SK-N-SH (cell line): ENCODE measurements at regions not wholly inside any gene's neighbourhood (a gene's known extent, or its start where the extent isn't known, plus 50 kb on each side); places are given as distances from the start of the nearest gene placed in this dataset.

Experiments
- CTCF ChIA-PET: fragments of 300-600, 350-600 bp; formaldehyde crosslinking; extraction: SDS; loops from one replicate; lab custom pipeline; 2021; lab: Yijun Ruan, JAX
- POLR2A ChIA-PET: fragments of 350-600 bp; sonication (Branson Sonifier 250); formaldehyde crosslinking; extraction: SDS; loops from one replicate; lab custom pipeline; 2020; ENCODE audit warnings: antibody characterized with exemption, inconsistent platforms; lab: Yijun Ruan, JAX
- DNase-seq: peaks from one replicate; pipeline ENCODE4 v3.0.0; 2012
- H2AFZ ChIP-seq: fragments of 200-600 bp; sonication (generic); 2 replicates; pipeline ENCODE4 v1.8.1; 2016; ENCODE audit warnings: antibody characterized with exemption, mild to moderate bottlenecking, low read depth
- H3F3A ChIP-seq: fragments of 200-600 bp; sonication (generic); replicated peaks from 2 replicates; pipeline ENCODE3; 2016; ENCODE audit warnings: antibody characterized with exemption, mild to moderate bottlenecking; ENCODE audit not compliant: insufficient read depth
- H3K27ac ChIP-seq, 2 experiments: fragments of 200-500 bp in 1 of 2; fragments of 200-600 bp in 1 of 2; sonication (Bioruptor generic) in 1 of 2; sonication (generic), shearing (Covaris generic) in 1 of 2; 2 replicates each; pipeline versions ENCODE4 v1.5.1 to v1.6.1; 2014 to 2016; ENCODE audit warnings: low read depth in 2 of 2, inconsistent platforms in 1 of 2, low read length in 1 of 2, mild to moderate bottlenecking in 1 of 2, mixed read lengths in 1 of 2
- H3K27me3 ChIP-seq: fragments of 200-600 bp; sonication (generic), shearing (Covaris generic); 2 replicates; pipeline ENCODE4 v1.6.1; 2016; ENCODE audit warnings: mixed run types; ENCODE audit not compliant: insufficient read depth
- H3K36me3 ChIP-seq, 2 experiments: fragments of 200-500 bp in 1 of 2; fragments of 200-600 bp in 1 of 2; sonication (Bioruptor generic) in 1 of 2; sonication (generic) in 1 of 2; replicated peaks in 1 of 2; 2 replicates each; pipeline versions ENCODE3 to v1.5.1; 2014 to 2016; ENCODE audit warnings: low read length in 1 of 2, mild to moderate bottlenecking in 1 of 2; ENCODE audit not compliant: insufficient read depth in 2 of 2, control insufficient read depth in 1 of 2
- H3K4me1 ChIP-seq, 2 experiments: fragments of 200-500 bp in 1 of 2; fragments of 200-600 bp in 1 of 2; sonication (Bioruptor generic) in 1 of 2; sonication (generic), shearing (Covaris generic) in 1 of 2; 2 replicates each; pipeline versions ENCODE4 v1.5.1 to v1.6.1; 2014 to 2016; ENCODE audit warnings: low read depth in 1 of 2, low read length in 1 of 2, mixed run types in 1 of 2; ENCODE audit not compliant: insufficient read depth in 2 of 2, control insufficient read depth in 1 of 2
- H3K4me2 ChIP-seq: fragments of 200-600 bp; sonication (generic), shearing (Covaris generic); 2 replicates; pipeline ENCODE4 v1.6.1; 2017; ENCODE audit warnings: mixed run types
- H3K4me3 ChIP-seq, 2 experiments: fragments of 200-500 bp in 1 of 2; fragments of 200-600 bp in 1 of 2; sonication (Bioruptor generic) in 1 of 2; sonication (generic), shearing (Covaris generic) in 1 of 2; 2 replicates each; pipeline versions ENCODE4 v1.5.1 to v1.8.1; 2014 to 2016; ENCODE audit warnings: low read depth in 2 of 2, inconsistent platforms in 1 of 2, low read length in 1 of 2, mild to moderate bottlenecking in 1 of 2, mixed read lengths in 1 of 2, moderate library complexity in 1 of 2
- H3K79me2 ChIP-seq: fragments of 200-600 bp; sonication (generic); 2 replicates; pipeline ENCODE4 v1.8.1; 2017; ENCODE audit warnings: mild to moderate bottlenecking; ENCODE audit not compliant: insufficient read depth
- H3K9ac ChIP-seq: fragments of 200-600 bp; sonication (generic); 2 replicates; pipeline ENCODE4 v1.6.1; 2017; ENCODE audit warnings: mixed run types
- H3K9me2 ChIP-seq: fragments of 200-600 bp; sonication (generic); 2 replicates; pipeline ENCODE4 v1.6.1; 2017; ENCODE audit warnings: mixed run types
- H3K9me3 ChIP-seq: fragments of 200-600 bp; sonication (generic); 2 replicates; pipeline ENCODE4 v1.6.1; 2017; ENCODE audit warnings: mixed run types, mild to moderate bottlenecking, moderate library complexity
- H4K20me1 ChIP-seq: fragments of 200-600 bp; sonication (generic); 2 replicates; pipeline ENCODE4 v1.6.1; 2017; ENCODE audit warnings: mild to moderate bottlenecking, mixed run types; ENCODE audit not compliant: insufficient read depth
- CHD2 ChIP-seq: fragments of 150-350 bp; IDR thresholded peaks from 2 replicates; pipeline ENCODE4 v1.6.1; 2018; ENCODE audit warnings: low read length; ENCODE audit not compliant: partially characterized antibody
- EP300 ChIP-seq, 2 experiments: IDR thresholded peaks; 2 replicates each; pipeline versions ENCODE4 v1.4.0 to v1.6.1; 2012; ENCODE audit warnings: borderline replicate concordance in 1 of 2, low read depth in 1 of 2, low read length in 1 of 2
- FOSL2 ChIP-seq: IDR thresholded peaks from 2 replicates; pipeline ENCODE4 v1.4.0; 2012; ENCODE audit warnings: low read depth, mild to moderate bottlenecking, moderate library complexity, borderline replicate concordance
- GABPA ChIP-seq: IDR thresholded peaks from 2 replicates; pipeline ENCODE4 v1.4.0; 2012; ENCODE audit warnings: low read depth, mild to moderate bottlenecking
- MEF2A ChIP-seq: IDR thresholded peaks from 2 replicates; pipeline ENCODE4 v1.4.0; 2012; ENCODE audit warnings: low read depth, borderline replicate concordance
- NRF1 ChIP-seq: IDR thresholded peaks from 2 replicates; pipeline ENCODE4 v1.6.1; 2012; ENCODE audit warnings: low read depth, mild to moderate bottlenecking, low read length
- POLR2AphosphoS5 ChIP-seq: IDR thresholded peaks from 2 replicates; pipeline ENCODE4 v1.6.1; 2012; ENCODE audit warnings: low read depth, low read length
- RAD21 ChIP-seq: IDR thresholded peaks from 2 replicates; pipeline ENCODE4 v1.6.1; 2012; ENCODE audit warnings: mild to moderate bottlenecking, low read length
- RXRA ChIP-seq: IDR thresholded peaks from 2 replicates; pipeline ENCODE4 v1.4.0; 2012; ENCODE audit warnings: low read depth, mild to moderate bottlenecking, borderline replicate concordance
- SIN3A ChIP-seq: IDR thresholded peaks from 2 replicates; pipeline ENCODE4 v1.6.1; 2012; ENCODE audit warnings: low read depth, mild to moderate bottlenecking, low read length, moderate library complexity, borderline replicate concordance
- TEAD4 ChIP-seq: IDR thresholded peaks from 2 replicates; pipeline ENCODE4 v1.4.0; 2012; ENCODE audit warnings: mild to moderate bottlenecking, borderline replicate concordance; ENCODE audit not compliant: insufficient read depth
- YY1 ChIP-seq: IDR thresholded peaks from 2 replicates; pipeline ENCODE4 v1.4.0; 2012; ENCODE audit warnings: low read depth, mild to moderate bottlenecking
- WGBS: methylation state at CpG from one replicate; pipeline ENCODE4 v1.1.6; 2017; ENCODE audit warnings: low lambda C conversion rate; 5-methylcytosine and 5-hydroxymethylcytosine counted together
- TF ChIP-seq, protein P1 (sequence below): fragments of 200-600 bp; sonication (generic); IDR thresholded peaks from 2 replicates; pipeline ENCODE4 v1.6.1; 2017; ENCODE audit warnings: antibody characterized with exemption, mild to moderate bottlenecking, moderate library complexity
- TF ChIP-seq, protein P2 (sequence below): IDR thresholded peaks from 2 replicates; pipeline ENCODE4; 2012
- TF ChIP-seq, protein P3 (sequence below): IDR thresholded peaks from 2 replicates; pipeline ENCODE4 v1.6.1; 2012; ENCODE audit warnings: mild to moderate bottlenecking, low read depth, low read length, moderate library complexity

DNA sequence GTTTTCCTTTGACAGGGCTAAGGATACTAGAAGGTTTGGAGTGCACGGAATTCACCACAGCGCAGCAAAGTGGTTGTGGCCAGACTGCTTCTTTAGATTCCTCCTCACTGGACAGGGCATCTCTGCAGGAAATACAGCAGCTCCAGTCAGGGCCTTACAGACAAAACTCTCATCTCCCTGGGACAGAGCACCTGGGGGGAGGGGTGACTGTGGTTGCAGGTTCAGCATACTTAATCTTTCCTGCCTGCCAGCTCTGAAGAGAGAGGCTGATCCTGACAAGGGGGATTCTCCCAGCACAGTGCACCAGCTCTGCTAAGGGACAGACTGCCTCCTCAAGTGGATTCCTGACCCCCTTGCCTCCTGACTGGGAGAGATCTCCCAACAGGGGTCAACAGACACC, 1257.9 kb downstream of the NXPH1 start:
- CTCF ChIA-PET = no interaction called here
- WGBS = 43% methylated on average over 2 of the region's 2 CpGs

DNA sequence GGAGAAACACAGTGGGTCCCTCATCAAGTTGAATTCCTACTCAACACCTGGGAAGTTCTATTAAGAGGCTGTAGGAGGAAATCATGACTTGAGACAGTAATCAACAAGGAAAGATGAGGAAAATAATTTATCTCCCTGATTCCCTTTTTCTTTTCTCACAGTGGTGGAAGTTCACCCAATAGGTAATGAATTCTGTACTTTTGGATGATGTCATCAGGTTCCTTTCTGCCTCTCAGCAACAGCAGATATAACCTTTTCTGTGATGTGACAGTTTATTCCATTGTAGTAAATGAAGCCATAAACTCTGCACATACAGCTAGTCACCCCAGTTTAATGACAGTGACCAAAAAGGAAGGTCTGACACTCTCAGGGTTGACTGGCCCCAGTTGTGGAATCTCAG, 1265.0 kb downstream of the NXPH1 start:
- TF ChIP-seq, protein P1, sequence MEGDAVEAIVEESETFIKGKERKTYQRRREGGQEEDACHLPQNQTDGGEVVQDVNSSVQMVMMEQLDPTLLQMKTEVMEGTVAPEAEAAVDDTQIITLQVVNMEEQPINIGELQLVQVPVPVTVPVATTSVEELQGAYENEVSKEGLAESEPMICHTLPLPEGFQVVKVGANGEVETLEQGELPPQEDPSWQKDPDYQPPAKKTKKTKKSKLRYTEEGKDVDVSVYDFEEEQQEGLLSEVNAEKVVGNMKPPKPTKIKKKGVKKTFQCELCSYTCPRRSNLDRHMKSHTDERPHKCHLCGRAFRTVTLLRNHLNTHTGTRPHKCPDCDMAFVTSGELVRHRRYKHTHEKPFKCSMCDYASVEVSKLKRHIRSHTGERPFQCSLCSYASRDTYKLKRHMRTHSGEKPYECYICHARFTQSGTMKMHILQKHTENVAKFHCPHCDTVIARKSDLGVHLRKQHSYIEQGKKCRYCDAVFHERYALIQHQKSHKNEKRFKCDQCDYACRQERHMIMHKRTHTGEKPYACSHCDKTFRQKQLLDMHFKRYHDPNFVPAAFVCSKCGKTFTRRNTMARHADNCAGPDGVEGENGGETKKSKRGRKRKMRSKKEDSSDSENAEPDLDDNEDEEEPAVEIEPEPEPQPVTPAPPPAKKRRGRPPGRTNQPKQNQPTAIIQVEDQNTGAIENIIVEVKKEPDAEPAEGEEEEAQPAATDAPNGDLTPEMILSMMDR = no peak
- ChIA-PET POLR2A (no interaction called here), CTCF (no interaction called here)
- H3K79me2 ChIP-seq = no peaks in the 10 kb centered on the region
- H3F3A ChIP-seq = no peaks in the 10 kb centered on the region
- no peaks in the 10 kb centered on the region for H3K27me3 ChIP-seq
- no peaks in the 10 kb centered on the region for H4K20me1 ChIP-seq
- DNase-seq = no peak
- no peaks in the 10 kb centered on the region for H3K36me3 ChIP-seq
- no peaks in the 10 kb centered on the region for H3K9me3 ChIP-seq
- no peak overlapping the region for H3K9ac ChIP-seq
- no peak overlapping the region for H3K4me2 ChIP-seq
- no peak overlapping the region for H3K27ac ChIP-seq
- no peaks in the 10 kb centered on the region; a peak in 1 of 4 replicates for H3K4me1 ChIP-seq
- no peaks in the 10 kb centered on the region; the same call in 1 of the 2 replicates for H3K9me2 ChIP-seq
- H3K4me3 ChIP-seq = no peak overlapping the region
- no peak overlapping the region for H2AFZ ChIP-seq

More for the DNA sequence above, 1257.9 kb downstream of the NXPH1 start:
- Histone ChIP-seq H3K9me2 (0 out of 2 replicates have a peak, but pooled peaks cover 4% of the 10 kb centered on the region), H3K9me3 (no peaks in the 10 kb centered on the region), H3K9ac (no peak overlapping the region), H4K20me1 (no peaks in the 10 kb centered on the region), H3K4me2 (no peak overlapping the region), H3K27ac (no peak overlapping the region), H3K4me3 (no peak overlapping the region), H3F3A (no peaks in the 10 kb centered on the region), H3K79me2 (no peaks in the 10 kb centered on the region), H3K27me3 (no peaks in the 10 kb centered on the region), H3K36me3 (no peaks in the 10 kb centered on the region), H3K4me1 (no peaks in the 10 kb centered on the region; a peak in 1 of 4 replicates), H2AFZ (no peak overlapping the region)
- POLR2A ChIA-PET = no interaction called here
- TF ChIP-seq RXRA (no peak), NRF1 (no peak), MEF2A (no peak), RAD21 (no peak)
- TF ChIP-seq, protein P2, sequence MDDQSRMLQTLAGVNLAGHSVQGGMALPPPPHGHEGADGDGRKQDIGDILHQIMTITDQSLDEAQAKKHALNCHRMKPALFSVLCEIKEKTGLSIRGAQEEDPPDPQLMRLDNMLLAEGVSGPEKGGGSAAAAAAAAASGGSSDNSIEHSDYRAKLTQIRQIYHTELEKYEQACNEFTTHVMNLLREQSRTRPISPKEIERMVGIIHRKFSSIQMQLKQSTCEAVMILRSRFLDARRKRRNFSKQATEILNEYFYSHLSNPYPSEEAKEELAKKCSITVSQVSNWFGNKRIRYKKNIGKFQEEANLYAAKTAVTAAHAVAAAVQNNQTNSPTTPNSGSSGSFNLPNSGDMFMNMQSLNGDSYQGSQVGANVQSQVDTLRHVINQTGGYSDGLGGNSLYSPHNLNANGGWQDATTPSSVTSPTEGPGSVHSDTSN = no peak
- DNase-seq = no peak

DNA sequence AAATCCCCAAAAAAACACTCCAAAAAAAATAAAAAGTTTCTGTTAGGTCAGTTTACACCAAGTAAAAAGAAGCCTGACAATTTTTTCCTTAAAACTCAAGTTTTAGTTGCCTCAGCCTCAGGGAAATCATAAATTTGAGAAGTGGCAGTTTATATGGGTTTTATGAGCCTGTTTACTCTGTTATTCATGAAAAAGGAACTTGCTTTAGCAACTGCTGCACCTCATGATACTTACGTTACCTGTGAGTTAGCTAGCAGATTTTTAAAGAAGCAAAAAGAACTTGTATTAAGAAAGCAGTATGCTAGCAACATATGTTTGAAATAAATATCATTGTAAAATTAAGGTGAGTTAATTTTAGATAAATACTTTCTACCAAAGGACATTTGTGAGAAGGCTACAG, 1264.5 kb upstream of the PHF14 start:
- H3K79me2 ChIP-seq = no peaks in the 10 kb centered on the region
- TF ChIP-seq YY1 = no peak
- TF ChIP-seq GABPA = no peak
- no peak for TF ChIP-seq TEAD4
- no peak for TF ChIP-seq POLR2AphosphoS5
- TF ChIP-seq EP300 (IDR thresholded peaks at IDR 0.05; ENCODE audit: borderline replicate concordance in 1 of 2, low read depth in 1 of 2, low read length in 1 of 2) = no peak
- no peak for TF ChIP-seq SIN3A
- no peak for TF ChIP-seq CHD2
- no peak for TF ChIP-seq FOSL2
- no peak for TF ChIP-seq RXRA
- TF ChIP-seq, protein P3, sequence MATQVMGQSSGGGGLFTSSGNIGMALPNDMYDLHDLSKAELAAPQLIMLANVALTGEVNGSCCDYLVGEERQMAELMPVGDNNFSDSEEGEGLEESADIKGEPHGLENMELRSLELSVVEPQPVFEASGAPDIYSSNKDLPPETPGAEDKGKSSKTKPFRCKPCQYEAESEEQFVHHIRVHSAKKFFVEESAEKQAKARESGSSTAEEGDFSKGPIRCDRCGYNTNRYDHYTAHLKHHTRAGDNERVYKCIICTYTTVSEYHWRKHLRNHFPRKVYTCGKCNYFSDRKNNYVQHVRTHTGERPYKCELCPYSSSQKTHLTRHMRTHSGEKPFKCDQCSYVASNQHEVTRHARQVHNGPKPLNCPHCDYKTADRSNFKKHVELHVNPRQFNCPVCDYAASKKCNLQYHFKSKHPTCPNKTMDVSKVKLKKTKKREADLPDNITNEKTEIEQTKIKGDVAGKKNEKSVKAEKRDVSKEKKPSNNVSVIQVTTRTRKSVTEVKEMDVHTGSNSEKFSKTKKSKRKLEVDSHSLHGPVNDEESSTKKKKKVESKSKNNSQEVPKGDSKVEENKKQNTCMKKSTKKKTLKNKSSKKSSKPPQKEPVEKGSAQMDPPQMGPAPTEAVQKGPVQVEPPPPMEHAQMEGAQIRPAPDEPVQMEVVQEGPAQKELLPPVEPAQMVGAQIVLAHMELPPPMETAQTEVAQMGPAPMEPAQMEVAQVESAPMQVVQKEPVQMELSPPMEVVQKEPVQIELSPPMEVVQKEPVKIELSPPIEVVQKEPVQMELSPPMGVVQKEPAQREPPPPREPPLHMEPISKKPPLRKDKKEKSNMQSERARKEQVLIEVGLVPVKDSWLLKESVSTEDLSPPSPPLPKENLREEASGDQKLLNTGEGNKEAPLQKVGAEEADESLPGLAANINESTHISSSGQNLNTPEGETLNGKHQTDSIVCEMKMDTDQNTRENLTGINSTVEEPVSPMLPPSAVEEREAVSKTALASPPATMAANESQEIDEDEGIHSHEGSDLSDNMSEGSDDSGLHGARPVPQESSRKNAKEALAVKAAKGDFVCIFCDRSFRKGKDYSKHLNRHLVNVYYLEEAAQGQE = no peak
- no peak overlapping the region for H3K27ac ChIP-seq
- 49% methylated on average over 1 of the region's 1 CpG for WGBS
- no peaks in the 10 kb centered on the region for H3K36me3 ChIP-seq
- no peak for DNase-seq
- H3K4me2 ChIP-seq = no peak overlapping the region
- no peaks in the 10 kb centered on the region; a peak in 1 of 4 replicates for H3K4me1 ChIP-seq
- peaks cover 17% of the 10 kb centered on the region; the same call in 1 of the 2 replicates for H3K9me3 ChIP-seq
- no peak overlapping the region for H3K9ac ChIP-seq
- no peak overlapping the region for H2AFZ ChIP-seq
- H4K20me1 ChIP-seq = no peaks in the 10 kb centered on the region
- no peaks in the 10 kb centered on the region for H3K9me2 ChIP-seq
- POLR2A ChIA-PET = no interaction called here
- CTCF ChIA-PET = interaction anchor here (1.0 kb wide), 1 partner anchor 68 kb away, joined by 4 read pairs; no protein-coding TSS in a partner anchor
- no peaks in the 10 kb centered on the region for H3K27me3 ChIP-seq
- no peaks in the 10 kb centered on the region for H3F3A ChIP-seq
- H3K4me3 ChIP-seq = no peak overlapping the region
